ENCODE measurements at regions not wholly inside any gene's neighbourhood (a gene's known extent, or its start where the extent isn't known, plus 50 kb on each side); places are given as distances from the start of the nearest gene placed in this dataset.

GRCh38 chr5:58191443-58191842 lies 268.4 kb downstream of the PLK2 start:
- TF ChIP-seq CTCF (IDR thresholded peaks at IDR 0.05; ENCODE audit: borderline replicate concordance, extremely low read depth, low read length, poor library complexity, severe bottlenecking) (no peak), EZH2 (IDR thresholded peaks at IDR 0.05; ENCODE audit: borderline replicate concordance, low read depth, low read length, severe bottlenecking) (no peak)
